AG04450 (cell line): ENCODE measurements at regions not wholly inside any gene's neighbourhood (a gene's known extent, or its start where the extent isn't known, plus 50 kb on each side); places are given as distances from the start of the nearest gene placed in this dataset.

Experiments used
- CTCF ChIA-PET: fragments of 300-600, 350-600 bp; formaldehyde crosslinking; extraction: SDS; loops from one replicate; lab custom pipeline; 2022; ENCODE audit warnings: antibody characterized with exemption, inconsistent platforms; lab: Charles Lee
- POLR2A ChIA-PET: fragments of 350-600 bp; formaldehyde crosslinking; extraction: SDS; loops from one replicate; lab custom pipeline; 2021; ENCODE audit warnings: antibody characterized with exemption, inconsistent platforms; lab: Yijun Ruan, JAX
- DNase-seq: peaks from one replicate; pipeline ENCODE4 v3.0.0-alpha.2; 2011; ENCODE audit warnings: low read depth, low spot score
- H3K27ac ChIP-seq: one replicate; pipeline ENCODE4 v1.5.1; 2012; ENCODE audit warnings: low read depth, low read length, control low read depth
- H3K27me3 ChIP-seq: one replicate; pipeline ENCODE4 v1.6.0; 2012; ENCODE audit warnings: low read length; ENCODE audit not compliant: control insufficient read depth, insufficient read depth
- H3K4me3 ChIP-seq: 2 replicates; pipeline ENCODE4 v1.5.1; 2011; ENCODE audit warnings: mild to moderate bottlenecking, low read depth, low read length, control low read depth
- H3K9me3 ChIP-seq: 2 replicates; pipeline ENCODE4 v1.5.1; 2012; ENCODE audit warnings: low read length; ENCODE audit not compliant: control insufficient read depth, insufficient read depth
- TF ChIP-seq, protein P1 (sequence below): IDR thresholded peaks from 2 replicates; pipeline ENCODE4 v1.5.1; 2011; ENCODE audit warnings: low read depth, low read length, control low read depth, inconsistent platforms

DNA sequence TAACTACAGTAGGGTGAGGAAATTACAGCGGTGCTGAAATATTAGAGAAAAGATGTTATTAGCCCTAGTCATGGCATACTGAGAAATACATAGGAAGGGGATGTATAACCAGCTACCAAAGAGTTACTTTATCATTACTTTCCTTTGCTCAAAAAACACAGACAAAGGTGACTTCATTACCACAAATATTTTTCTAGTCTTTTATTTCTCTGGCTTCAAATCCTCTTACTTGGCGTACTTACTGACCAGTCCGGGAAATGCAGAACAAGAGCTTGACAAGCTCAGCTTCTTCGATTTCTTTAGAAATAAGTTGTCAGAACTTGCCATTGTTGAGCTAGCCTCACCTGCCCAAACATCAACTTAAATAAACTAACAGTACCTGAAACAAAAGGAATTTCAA is 142.1 kb upstream of the TMCO5A start:
- DNase-seq = no peak
- H3K27me3 ChIP-seq = no peaks in the 10 kb centered on the region
- no peak overlapping the region for H3K4me3 ChIP-seq
- ChIA-PET CTCF (interaction anchor here (1.9 to 2.3 kb wide), 2 partner anchors 27 to 28 kb away, joined by 4 to 7 read pairs; no protein-coding TSS in a partner anchor), POLR2A (no interaction called here)
- H3K9me3 ChIP-seq = no peaks in the 10 kb centered on the region
- H3K27ac ChIP-seq = no peak overlapping the region
- TF ChIP-seq, protein P1, sequence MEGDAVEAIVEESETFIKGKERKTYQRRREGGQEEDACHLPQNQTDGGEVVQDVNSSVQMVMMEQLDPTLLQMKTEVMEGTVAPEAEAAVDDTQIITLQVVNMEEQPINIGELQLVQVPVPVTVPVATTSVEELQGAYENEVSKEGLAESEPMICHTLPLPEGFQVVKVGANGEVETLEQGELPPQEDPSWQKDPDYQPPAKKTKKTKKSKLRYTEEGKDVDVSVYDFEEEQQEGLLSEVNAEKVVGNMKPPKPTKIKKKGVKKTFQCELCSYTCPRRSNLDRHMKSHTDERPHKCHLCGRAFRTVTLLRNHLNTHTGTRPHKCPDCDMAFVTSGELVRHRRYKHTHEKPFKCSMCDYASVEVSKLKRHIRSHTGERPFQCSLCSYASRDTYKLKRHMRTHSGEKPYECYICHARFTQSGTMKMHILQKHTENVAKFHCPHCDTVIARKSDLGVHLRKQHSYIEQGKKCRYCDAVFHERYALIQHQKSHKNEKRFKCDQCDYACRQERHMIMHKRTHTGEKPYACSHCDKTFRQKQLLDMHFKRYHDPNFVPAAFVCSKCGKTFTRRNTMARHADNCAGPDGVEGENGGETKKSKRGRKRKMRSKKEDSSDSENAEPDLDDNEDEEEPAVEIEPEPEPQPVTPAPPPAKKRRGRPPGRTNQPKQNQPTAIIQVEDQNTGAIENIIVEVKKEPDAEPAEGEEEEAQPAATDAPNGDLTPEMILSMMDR = no peak

GRCh38 chr15:37793851-37794250 is 140.6 kb upstream of the TMCO5A start:
- ChIA-PET CTCF (interaction anchor here (0.5 to 2.3 kb wide), 6 partner anchors 8 to 296 kb away, joined by 3 to 16 read pairs (median 5); no protein-coding TSS in a partner anchor), POLR2A (no interaction called here)
- DNase-seq = no peak

GRCh38 chr15:37794947-37795346 is 139.5 kb upstream of the TMCO5A start:
- CTCF ChIA-PET = interaction anchor here (0.8 to 2.2 kb wide), 4 partner anchors 30 to 659 kb away, joined by 3 to 16 read pairs (median 5); no protein-coding TSS in a partner anchor
- TF ChIP-seq, protein P1 = no peak
- no peaks in the 10 kb centered on the region for H3K9me3 ChIP-seq
- DNase-seq = no peak
- no peak overlapping the region for H3K4me3 ChIP-seq
- no peak overlapping the region for H3K27ac ChIP-seq
- H3K27me3 ChIP-seq = no peaks in the 10 kb centered on the region
- POLR2A ChIA-PET = no interaction called here

More at GRCh38 chr15:37793851-37794250, 140.6 kb upstream of the TMCO5A start:
- H3K4me3 ChIP-seq = no peak overlapping the region
- no peaks in the 10 kb centered on the region for H3K27me3 ChIP-seq
- TF ChIP-seq, protein P1 = peak; percentile 42
- H3K27ac ChIP-seq = no peak overlapping the region
- no peaks in the 10 kb centered on the region for H3K9me3 ChIP-seq

GRCh38 chr15:37801529-37801928 is 132.9 kb upstream of the TMCO5A start:
- no peak overlapping the region for H3K27ac ChIP-seq
- H3K4me3 ChIP-seq = no peak overlapping the region
- DNase-seq = no peak
- TF ChIP-seq, protein P1 = no peak
- no peaks in the 10 kb centered on the region for H3K9me3 ChIP-seq
- POLR2A ChIA-PET = no interaction called here
- no peaks in the 10 kb centered on the region for H3K27me3 ChIP-seq
- CTCF ChIA-PET = no interaction called here

GRCh38 chr15:37806808-37807207 is 127.6 kb upstream of the TMCO5A start:
- TF ChIP-seq, protein P1 = no peak
- ChIA-PET CTCF (no interaction called here), POLR2A (no interaction called here)
- no peak for DNase-seq
- H3K27me3 ChIP-seq = no peaks in the 10 kb centered on the region
- H3K27ac ChIP-seq = no peak overlapping the region
- no peak overlapping the region for H3K4me3 ChIP-seq
- H3K9me3 ChIP-seq = no peaks in the 10 kb centered on the region
